ENCODE measurements at regions not wholly inside any gene's neighbourhood (a gene's known extent, or its start where the extent isn't known, plus 50 kb on each side); places are given as distances from the start of the nearest gene placed in this dataset.

- no peak for DNase-seq (ENCODE audit: low spot score)
- intact Hi-C loops (cut with micrococcal nuclease) = no loop called here
- Mint-ChIP-seq H3K27ac (no peak overlapping the region), H3K4me1 (ENCODE audit: low read depth) (no peaks in the 10 kb centered on the region), H3K36me3 (ENCODE audit: low read depth) (no peaks in the 10 kb centered on the region), H3K4me3 (ENCODE audit: low read depth) (no peak overlapping the region), H3K27me3 (ENCODE audit: low read depth) (peaks cover 52% of the 10 kb centered on the region), H3K9me3 (no peaks in the 10 kb centered on the region)
Observed at GRCh38 chr2:12839339-12839738, 122.6 kb downstream of the TRIB2 start.

- Mint-ChIP-seq H3K9me3 (no peaks in the 10 kb centered on the region), H3K36me3 (ENCODE audit: low read depth) (no peaks in the 10 kb centered on the region), H3K27me3 (ENCODE audit: low read depth) (peaks cover 54% of the 10 kb centered on the region), H3K4me3 (ENCODE audit: low read depth) (no peak overlapping the region), H3K4me1 (ENCODE audit: low read depth) (no peaks in the 10 kb centered on the region), H3K27ac (no peak overlapping the region)
- no peak for DNase-seq (ENCODE audit: low spot score)
- intact Hi-C loops (cut with micrococcal nuclease) = no loop called here
Observed at GRCh38 chr2:12841021-12841420, 124.3 kb downstream of the TRIB2 start.

GRCh38 chr2:12842917-12843316, 126.2 kb downstream of the TRIB2 start:
- Mint-ChIP-seq H3K36me3 (ENCODE audit: low read depth) (no peaks in the 10 kb centered on the region), H3K4me3 (ENCODE audit: low read depth) (no peak overlapping the region), H3K27ac (no peak overlapping the region), H3K27me3 (ENCODE audit: low read depth) (peaks cover 51% of the 10 kb centered on the region), H3K9me3 (no peaks in the 10 kb centered on the region), H3K4me1 (ENCODE audit: low read depth) (no peaks in the 10 kb centered on the region)
- DNase-seq (ENCODE audit: low spot score) = no peak
- intact Hi-C loops (cut with micrococcal nuclease) = no loop called here

DNA sequence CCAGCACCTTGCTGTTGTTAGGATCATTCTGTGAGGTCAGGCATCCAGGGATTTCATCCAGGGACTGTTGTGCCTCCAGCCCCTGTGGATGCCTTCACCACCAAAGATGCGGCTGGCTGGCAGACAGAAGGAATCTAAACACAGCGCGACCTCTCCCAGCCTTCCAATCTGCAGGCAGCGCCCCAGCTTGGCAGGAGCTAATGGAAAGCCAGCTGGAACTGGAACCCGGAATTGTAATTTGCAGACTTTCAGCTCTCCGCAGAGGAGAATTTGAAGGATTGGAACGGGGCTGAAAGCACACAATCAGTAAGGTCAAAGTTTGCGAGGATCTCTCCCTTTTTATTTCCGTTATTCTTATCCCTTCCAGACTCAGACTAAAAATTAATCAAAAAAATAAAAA, 127.8 kb downstream of the TRIB2 start:
- intact Hi-C loops (cut with micrococcal nuclease) = no loop called here
- no peak overlapping the region for H3K4me3 Mint-ChIP-seq (ENCODE audit: low read depth)
- peaks cover 59% of the 10 kb centered on the region for H3K27me3 Mint-ChIP-seq (ENCODE audit: low read depth)
- H3K36me3 Mint-ChIP-seq (ENCODE audit: low read depth) = no peaks in the 10 kb centered on the region
- no peak for DNase-seq (ENCODE audit: low spot score)
- no peaks in the 10 kb centered on the region for H3K9me3 Mint-ChIP-seq
- no peak overlapping the region for H3K27ac Mint-ChIP-seq
- H3K4me1 Mint-ChIP-seq (ENCODE audit: low read depth) = no peaks in the 10 kb centered on the region

- intact Hi-C loops (cut with micrococcal nuclease) = no loop called here
- H3K4me1 Mint-ChIP-seq (ENCODE audit: low read depth) = no peaks in the 10 kb centered on the region
- H3K27me3 Mint-ChIP-seq (ENCODE audit: low read depth) = peaks cover 50% of the 10 kb centered on the region
- H3K9me3 Mint-ChIP-seq = no peaks in the 10 kb centered on the region
- DNase-seq (ENCODE audit: low spot score) = no peak
- H3K4me3 Mint-ChIP-seq (ENCODE audit: low read depth) = no peak overlapping the region
- H3K27ac Mint-ChIP-seq = no peak overlapping the region
- no peaks in the 10 kb centered on the region for H3K36me3 Mint-ChIP-seq (ENCODE audit: low read depth)
Observed at GRCh38 chr2:12847694-12848575, 131.2 kb downstream of the TRIB2 start.

- Mint-ChIP-seq H3K4me1 (ENCODE audit: low read depth) (peaks cover 5% of the 10 kb centered on the region), H3K4me3 (ENCODE audit: low read depth) (no peak overlapping the region), H3K27me3 (ENCODE audit: low read depth) (peaks cover 27% of the 10 kb centered on the region), H3K9me3 (peaks cover 3% of the 10 kb centered on the region), H3K36me3 (ENCODE audit: low read depth) (no peaks in the 10 kb centered on the region), H3K27ac (no peak overlapping the region)
- intact Hi-C loops (cut with micrococcal nuclease) = loop anchor here (10.0 kb wide), 1 partner anchor 1097 kb away; no protein-coding TSS in a partner anchor
- DNase-seq (ENCODE audit: low spot score) = no peak
Observed at GRCh38 chr2:12852135-12852534, 135.4 kb downstream of the TRIB2 start.

DNA sequence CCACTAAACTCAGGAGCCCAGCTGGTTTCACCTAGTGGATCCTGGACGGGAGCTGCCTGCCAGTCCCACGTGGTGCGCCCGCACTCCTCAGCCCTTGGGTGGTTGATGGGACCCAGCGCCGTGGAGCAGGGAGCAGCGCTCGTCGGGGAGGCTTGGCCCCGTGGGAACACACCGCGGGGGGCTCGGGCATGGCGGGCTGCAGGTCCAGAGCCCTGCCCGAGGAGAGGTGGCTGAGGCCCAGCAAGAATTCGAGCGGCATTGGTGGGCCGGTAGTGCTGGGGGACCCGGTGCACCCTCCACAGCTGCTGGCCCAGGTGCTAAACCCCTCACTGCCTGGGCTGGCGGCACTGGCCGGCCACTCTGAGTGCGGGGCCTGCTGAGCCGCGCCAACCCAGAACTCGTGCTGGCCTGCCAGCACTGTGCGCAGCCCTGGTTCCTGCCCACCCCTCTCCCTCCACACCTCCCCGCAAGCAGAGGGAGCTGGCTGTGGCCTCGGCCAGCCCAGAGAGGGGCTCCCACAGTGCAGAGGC, 137.3 kb downstream of the TRIB2 start:
- Mint-ChIP-seq H3K27me3 (ENCODE audit: low read depth) (peaks cover 19% of the 10 kb centered on the region), H3K4me1 (ENCODE audit: low read depth) (peaks cover 5% of the 10 kb centered on the region), H3K9me3 (peaks cover 3% of the 10 kb centered on the region), H3K4me3 (ENCODE audit: low read depth) (no peak overlapping the region), H3K36me3 (ENCODE audit: low read depth) (no peaks in the 10 kb centered on the region), H3K27ac (no peak overlapping the region)
- intact Hi-C loops (cut with micrococcal nuclease) = loop anchor here (10.0 kb wide), 1 partner anchor 1099 kb away; no protein-coding TSS in a partner anchor
- no peak for DNase-seq (ENCODE audit: low spot score)

GRCh38 chr2:12855508-12855907, 138.8 kb downstream of the TRIB2 start:
- Mint-ChIP-seq H3K9me3 (peaks cover 3% of the 10 kb centered on the region), H3K27ac (no peak overlapping the region), H3K36me3 (ENCODE audit: low read depth) (no peaks in the 10 kb centered on the region), H3K4me3 (ENCODE audit: low read depth) (no peak overlapping the region), H3K4me1 (ENCODE audit: low read depth) (peaks cover 9% of the 10 kb centered on the region), H3K27me3 (ENCODE audit: low read depth) (peaks cover 7% of the 10 kb centered on the region)
- DNase-seq (ENCODE audit: low spot score) = no peak
- intact Hi-C loops (cut with micrococcal nuclease) = loop anchor here (5.0 to 10.0 kb wide), 8 partner anchors 72 to 1101 kb away; no protein-coding TSS in a partner anchor

- peaks cover 3% of the 10 kb centered on the region for H3K9me3 Mint-ChIP-seq
- H3K4me1 Mint-ChIP-seq (ENCODE audit: low read depth) = peaks cover 20% of the 10 kb centered on the region
- peak; percentile 28 for DNase-seq (ENCODE audit: low spot score)
- H3K27ac Mint-ChIP-seq = no peak overlapping the region
- peaks cover 4% of the 10 kb centered on the region for H3K36me3 Mint-ChIP-seq (ENCODE audit: low read depth)
- intact Hi-C loops (cut with micrococcal nuclease) = loop anchor here (2.0 to 10.0 kb wide), 12 partner anchors 70 to 1102 kb away; no protein-coding TSS in a partner anchor
- peaks cover 3% of the 10 kb centered on the region for H3K27me3 Mint-ChIP-seq (ENCODE audit: low read depth)
- H3K4me3 Mint-ChIP-seq (ENCODE audit: low read depth) = no peak overlapping the region
Observed at GRCh38 chr2:12856934-12857601, 140.3 kb downstream of the TRIB2 start.

DNA sequence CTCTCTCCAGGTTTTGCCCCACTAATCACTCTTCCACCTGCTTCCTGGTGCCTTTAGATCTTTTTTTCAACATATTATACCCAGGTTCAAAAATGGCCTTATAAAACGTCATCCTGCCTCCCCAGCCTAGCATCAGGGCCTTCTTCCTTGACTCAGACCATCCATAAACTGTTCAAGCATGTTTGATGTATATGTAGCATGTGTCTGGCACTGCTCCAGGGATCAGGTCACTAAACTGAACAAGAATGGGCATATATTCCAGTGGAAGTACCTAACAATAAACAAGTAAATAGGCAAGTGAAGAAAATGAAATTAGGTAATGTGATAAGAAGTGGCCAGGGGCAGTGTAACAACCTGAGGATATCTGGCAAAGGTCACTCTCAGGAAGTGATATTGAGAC, 141.2 kb downstream of the TRIB2 start:
- Mint-ChIP-seq H3K27ac (no peak overlapping the region), H3K27me3 (ENCODE audit: low read depth) (peaks cover 2% of the 10 kb centered on the region), H3K9me3 (peaks cover 10% of the 10 kb centered on the region), H3K4me3 (ENCODE audit: low read depth) (no peak overlapping the region), H3K36me3 (ENCODE audit: low read depth) (peaks cover 9% of the 10 kb centered on the region), H3K4me1 (ENCODE audit: low read depth) (peaks cover 20% of the 10 kb centered on the region)
- DNase-seq (ENCODE audit: low spot score) = no peak
- intact Hi-C loops (cut with micrococcal nuclease) = loop anchor here (2.0 to 10.0 kb wide), 12 partner anchors 69 to 1103 kb away; no protein-coding TSS in a partner anchor

- Mint-ChIP-seq H3K36me3 (ENCODE audit: low read depth) (peaks cover 16% of the 10 kb centered on the region), H3K27me3 (ENCODE audit: low read depth) (peaks cover 2% of the 10 kb centered on the region), H3K4me1 (ENCODE audit: low read depth) (peaks cover 20% of the 10 kb centered on the region), H3K4me3 (ENCODE audit: low read depth) (no peak overlapping the region), H3K9me3 (peaks cover 15% of the 10 kb centered on the region), H3K27ac (no peak overlapping the region)
- intact Hi-C loops (cut with micrococcal nuclease) = loop anchor here (5.0 to 10.0 kb wide), 8 partner anchors 69 to 1104 kb away; no protein-coding TSS in a partner anchor
- DNase-seq (ENCODE audit: low spot score) = no peak
Observed at GRCh38 chr2:12858786-12859185, 142.1 kb downstream of the TRIB2 start.

DNA sequence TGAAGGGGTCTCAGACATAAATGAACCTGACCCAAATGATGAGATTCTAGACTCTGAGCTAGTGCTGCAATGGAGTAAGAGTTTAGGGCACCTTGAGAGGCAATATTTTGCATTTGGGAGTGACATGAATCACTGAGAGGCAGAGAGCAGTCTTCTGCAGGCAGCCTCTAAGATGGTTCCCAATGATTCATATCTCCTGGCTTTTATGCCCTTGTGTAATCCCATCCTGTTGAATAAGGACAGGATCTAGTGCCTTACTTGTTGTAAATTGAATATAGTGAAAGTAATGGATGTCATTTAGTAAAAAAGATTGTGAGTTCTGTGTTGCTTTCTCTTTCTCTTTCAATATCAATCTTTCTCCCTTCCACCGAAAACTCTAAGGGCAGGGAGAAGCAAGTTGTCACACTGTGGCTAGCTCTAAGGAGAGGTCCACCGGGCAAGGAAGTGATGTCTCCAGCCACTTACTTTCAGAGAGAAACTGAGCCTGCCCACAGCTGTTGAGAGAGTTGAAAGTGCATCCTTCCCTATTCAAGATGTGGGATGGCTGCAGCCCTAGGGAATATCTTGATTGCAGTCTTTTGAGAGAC, 144.7 kb downstream of the TRIB2 start:
- Mint-ChIP-seq H3K9me3 (peaks cover 41% of the 10 kb centered on the region), H3K27me3 (ENCODE audit: low read depth) (peaks cover 10% of the 10 kb centered on the region), H3K27ac (no peak overlapping the region), H3K4me3 (ENCODE audit: low read depth) (no peak overlapping the region), H3K4me1 (ENCODE audit: low read depth) (peaks cover 15% of the 10 kb centered on the region), H3K36me3 (ENCODE audit: low read depth) (peaks cover 31% of the 10 kb centered on the region)
- intact Hi-C loops (cut with micrococcal nuclease) = loop anchor here (1.0 kb wide), 1 partner anchor 1031 kb away; no protein-coding TSS in a partner anchor
- DNase-seq (ENCODE audit: low spot score) = peak; percentile 30
